GM23338 (cell line): ENCODE measurements at regions not wholly inside any gene's neighbourhood (a gene's known extent, or its start where the extent isn't known, plus 50 kb on each side); places are given as distances from the start of the nearest gene placed in this dataset.

ENCODE experiments used
- ATAC-seq: fragments of 200-7000 bp; cut with Tn5 transposase; 3 replicates; pipeline ENCODE4 v1.9.1; 2020
- DNase-seq: peaks from one replicate; pipeline ENCODE4 v3.0.0-alpha.2; 2015; ENCODE audit warnings: low spot score
- H2AFZ ChIP-seq: fragments of 200-600 bp; sonication (generic); 2 replicates; pipeline ENCODE4 v1.8.0; 2016; ENCODE audit warnings: antibody characterized with exemption, mild to moderate bottlenecking, moderate library complexity
- H3F3A ChIP-seq: fragments of 200-600 bp; sonication (generic); replicated peaks from 2 replicates; pipeline ENCODE4 v1.8.0; 2017; ENCODE audit warnings: antibody characterized with exemption, mixed run types, low read depth
- H3K27ac ChIP-seq: fragments of 200-600 bp; sonication (generic); 2 replicates; pipeline ENCODE4 v1.6.1; 2016; ENCODE audit warnings: low read depth
- H3K27me3 ChIP-seq: fragments of 200-600 bp; sonication (generic); 2 replicates; pipeline ENCODE4 v1.8.0; 2016; ENCODE audit warnings: mild to moderate bottlenecking, mixed run types, moderate library complexity; ENCODE audit not compliant: insufficient read depth
- H3K36me3 ChIP-seq: fragments of 200-600 bp; sonication (generic); 2 replicates; pipeline ENCODE4 v1.8.0; 2016; ENCODE audit warnings: mild to moderate bottlenecking; ENCODE audit not compliant: insufficient read depth
- H3K4me1 ChIP-seq: fragments of 200-600 bp; sonication (generic); 2 replicates; pipeline ENCODE4 v1.8.0; 2016; ENCODE audit warnings: mild to moderate bottlenecking, moderate library complexity; ENCODE audit not compliant: insufficient read depth
- H3K4me2 ChIP-seq: fragments of 200-600 bp; sonication (generic); 2 replicates; pipeline ENCODE4 v1.7.1; 2017; ENCODE audit warnings: mixed run types
- H3K4me3 ChIP-seq: fragments of 200-600 bp; sonication (generic); 2 replicates; pipeline ENCODE4 v1.6.1; 2016; ENCODE audit warnings: mixed run types
- H3K79me2 ChIP-seq: fragments of 200-600 bp; sonication (generic); replicated peaks from 2 replicates; pipeline ENCODE4 v1.8.0; 2017; ENCODE audit warnings: mild to moderate bottlenecking; ENCODE audit not compliant: insufficient read depth
- H3K9me2 ChIP-seq: fragments of 200-600 bp; sonication (generic); 2 replicates; pipeline ENCODE4 v1.8.0; 2017; ENCODE audit not compliant: insufficient read depth
- H4K20me1 ChIP-seq: fragments of 200-600 bp; sonication (generic); replicated peaks from 2 replicates; pipeline ENCODE4 v1.8.0; 2017; ENCODE audit warnings: mild to moderate bottlenecking; ENCODE audit not compliant: insufficient read depth
- H3K27ac Mint-ChIP-seq: 2 replicates; pipeline ENCODE4 v1.8.0; 2020; ENCODE audit warnings: inconsistent platforms, mild to moderate bottlenecking, moderate library complexity, mixed read lengths
- H3K27me3 Mint-ChIP-seq: 3 replicates; pipeline ENCODE4 v1.8.0; 2022; ENCODE audit warnings: low read depth, mild to moderate bottlenecking, moderate library complexity, mixed read lengths, inconsistent platforms; ENCODE audit not compliant: insufficient read depth, poor library complexity
- H3K36me3 Mint-ChIP-seq: 3 replicates; pipeline ENCODE4 v1.8.0; 2021; ENCODE audit warnings: low read depth, mild to moderate bottlenecking, inconsistent platforms, moderate library complexity, mixed read lengths
- H3K4me1 Mint-ChIP-seq: 3 replicates; pipeline ENCODE4 v1.8.0; 2020; ENCODE audit warnings: mild to moderate bottlenecking, inconsistent platforms, mixed read lengths
- H3K4me3 Mint-ChIP-seq: 3 replicates; pipeline ENCODE4 v1.8.0; 2021; ENCODE audit warnings: moderate library complexity, mild to moderate bottlenecking, inconsistent platforms, mixed read lengths
- H3K9me3 Mint-ChIP-seq: 3 replicates; pipeline ENCODE4 v1.8.0; 2020; ENCODE audit warnings: moderate library complexity, mild to moderate bottlenecking, inconsistent platforms, mixed read lengths
- CREB1 ChIP-seq: fragments of 250-450 bp; sonication (Bioruptor Pico); IDR thresholded peaks from 2 replicates; pipeline ENCODE4 v1.5.0; 2020; ENCODE audit warnings: low read depth, mild to moderate bottlenecking, moderate library complexity
- EZH2 ChIP-seq: fragments of 200-600 bp; sonication (generic); IDR thresholded peaks from one replicate; pipeline ENCODE4 v1.8.0; 2017; ENCODE audit warnings: antibody characterized with exemption, mild to moderate bottlenecking, low read depth; ENCODE audit not compliant: unreplicated experiment
- EZH2phosphoT487 ChIP-seq: fragments of 200-600 bp; sonication (generic); IDR thresholded peaks from one replicate; pipeline ENCODE4 v1.8.1; 2018; ENCODE audit warnings: antibody characterized with exemption; ENCODE audit not compliant: unreplicated experiment
- JUNB ChIP-seq: IDR thresholded peaks from one replicate; pipeline ENCODE4 v1.6.1; 2016; ENCODE audit warnings: antibody characterized with exemption; ENCODE audit not compliant: unreplicated experiment
- NANOG ChIP-seq: IDR thresholded peaks from 2 replicates; pipeline ENCODE4 v1.6.1; 2016; ENCODE audit warnings: antibody characterized with exemption, borderline replicate concordance
- POLR2AphosphoS5 ChIP-seq: IDR thresholded peaks from 2 replicates; pipeline ENCODE4 v1.6.1; 2016; ENCODE audit warnings: antibody characterized with exemption, low read depth
- STAT1 ChIP-seq: IDR thresholded peaks from one replicate; pipeline ENCODE4 v1.6.1; 2016; ENCODE audit warnings: antibody characterized with exemption; ENCODE audit not compliant: unreplicated experiment
- ZNF114 ChIP-seq: fragments of 250-450 bp; sonication (Bioruptor Pico); IDR thresholded peaks from 2 replicates; pipeline ENCODE4 v1.5.0; 2020; ENCODE audit warnings: mild to moderate bottlenecking, moderate library complexity
- ZNF331 ChIP-seq: fragments of 250-450 bp; sonication (Bioruptor Pico); IDR thresholded peaks from 2 replicates; pipeline ENCODE4 v1.5.0; 2020; ENCODE audit warnings: low read depth, mild to moderate bottlenecking, moderate library complexity
- TF ChIP-seq, protein P1 (sequence below): IDR thresholded peaks from 2 replicates; pipeline ENCODE4 v1.6.1; 2016; ENCODE audit warnings: antibody characterized with exemption
- TF ChIP-seq, protein P2 (sequence below): fragments of 250-450 bp; sonication (Bioruptor Pico); IDR thresholded peaks from 2 replicates; pipeline ENCODE4 v1.5.0; 2020; ENCODE audit warnings: mild to moderate bottlenecking, moderate library complexity
- TF ChIP-seq, protein P3 (sequence below), 2 experiments: fragments of 200-600 bp in 1 of 2; sonication (generic) in 1 of 2; conservative IDR thresholded peaks; 2 replicates each; pipeline versions ENCODE4 v1.5.1 to v1.6.1; 2016 to 2017; ENCODE audit warnings: antibody characterized with exemption in 2 of 2, low read depth in 2 of 2, mild to moderate bottlenecking in 2 of 2, moderate library complexity in 1 of 2
- TF ChIP-seq, protein P4 (sequence below): IDR thresholded peaks from one replicate; pipeline ENCODE4 v1.6.1; 2018; ENCODE audit warnings: antibody characterized with exemption; ENCODE audit not compliant: unreplicated experiment

DNA sequence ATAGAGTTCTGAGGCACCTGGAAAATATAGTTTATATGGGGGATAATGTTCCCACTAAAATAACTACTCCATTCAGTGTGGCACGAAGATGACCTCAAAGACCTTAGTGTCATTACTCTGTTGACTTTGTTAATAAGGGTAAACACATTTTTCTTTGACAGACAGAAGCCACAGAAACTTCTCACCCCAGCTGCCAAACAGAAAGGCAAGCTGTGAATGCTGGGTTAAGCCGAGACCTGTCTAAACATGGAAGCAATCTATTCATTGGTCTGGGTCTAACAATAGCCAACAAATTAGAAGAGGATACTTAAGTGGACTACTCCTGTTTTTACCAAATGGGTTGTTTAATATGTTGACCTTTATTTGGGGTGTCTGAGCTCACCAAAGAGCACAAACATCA, 171.4 kb downstream of the TLE1 start:
- no peak overlapping the region for H3K4me3 ChIP-seq
- H3K4me3 Mint-ChIP-seq: no peak overlapping the region
- no peaks in the 10 kb centered on the region for H3K27me3 Mint-ChIP-seq
- no peaks in the 10 kb centered on the region for H4K20me1 ChIP-seq
- H3K4me1 Mint-ChIP-seq: peaks cover 5% of the 10 kb centered on the region; the same call in 2 of the 3 replicates
- H3K27me3 ChIP-seq: no peaks in the 10 kb centered on the region
- no peak overlapping the region for H3K27ac ChIP-seq
- no peaks in the 10 kb centered on the region for H3K36me3 Mint-ChIP-seq
- no peaks in the 10 kb centered on the region for H3K79me2 ChIP-seq
- no peaks in the 10 kb centered on the region for H3K9me3 Mint-ChIP-seq
- H3K27ac Mint-ChIP-seq: no peak overlapping the region
- no peaks in the 10 kb centered on the region for H3K9me2 ChIP-seq
- no peak for DNase-seq
- TF ChIP-seq EZH2 (no peak), CREB1 (no peak), ZNF114 (CRISPR knock-in tag) (no peak), POLR2AphosphoS5 (no peak), STAT1 (no peak), EZH2phosphoT487 (no peak), NANOG (no peak), ZNF331 (CRISPR knock-in tag) (no peak), JUNB (no peak)
- TF ChIP-seq, protein P1, sequence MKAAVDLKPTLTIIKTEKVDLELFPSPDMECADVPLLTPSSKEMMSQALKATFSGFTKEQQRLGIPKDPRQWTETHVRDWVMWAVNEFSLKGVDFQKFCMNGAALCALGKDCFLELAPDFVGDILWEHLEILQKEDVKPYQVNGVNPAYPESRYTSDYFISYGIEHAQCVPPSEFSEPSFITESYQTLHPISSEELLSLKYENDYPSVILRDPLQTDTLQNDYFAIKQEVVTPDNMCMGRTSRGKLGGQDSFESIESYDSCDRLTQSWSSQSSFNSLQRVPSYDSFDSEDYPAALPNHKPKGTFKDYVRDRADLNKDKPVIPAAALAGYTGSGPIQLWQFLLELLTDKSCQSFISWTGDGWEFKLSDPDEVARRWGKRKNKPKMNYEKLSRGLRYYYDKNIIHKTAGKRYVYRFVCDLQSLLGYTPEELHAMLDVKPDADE: no peak
- TF ChIP-seq, protein P2, sequence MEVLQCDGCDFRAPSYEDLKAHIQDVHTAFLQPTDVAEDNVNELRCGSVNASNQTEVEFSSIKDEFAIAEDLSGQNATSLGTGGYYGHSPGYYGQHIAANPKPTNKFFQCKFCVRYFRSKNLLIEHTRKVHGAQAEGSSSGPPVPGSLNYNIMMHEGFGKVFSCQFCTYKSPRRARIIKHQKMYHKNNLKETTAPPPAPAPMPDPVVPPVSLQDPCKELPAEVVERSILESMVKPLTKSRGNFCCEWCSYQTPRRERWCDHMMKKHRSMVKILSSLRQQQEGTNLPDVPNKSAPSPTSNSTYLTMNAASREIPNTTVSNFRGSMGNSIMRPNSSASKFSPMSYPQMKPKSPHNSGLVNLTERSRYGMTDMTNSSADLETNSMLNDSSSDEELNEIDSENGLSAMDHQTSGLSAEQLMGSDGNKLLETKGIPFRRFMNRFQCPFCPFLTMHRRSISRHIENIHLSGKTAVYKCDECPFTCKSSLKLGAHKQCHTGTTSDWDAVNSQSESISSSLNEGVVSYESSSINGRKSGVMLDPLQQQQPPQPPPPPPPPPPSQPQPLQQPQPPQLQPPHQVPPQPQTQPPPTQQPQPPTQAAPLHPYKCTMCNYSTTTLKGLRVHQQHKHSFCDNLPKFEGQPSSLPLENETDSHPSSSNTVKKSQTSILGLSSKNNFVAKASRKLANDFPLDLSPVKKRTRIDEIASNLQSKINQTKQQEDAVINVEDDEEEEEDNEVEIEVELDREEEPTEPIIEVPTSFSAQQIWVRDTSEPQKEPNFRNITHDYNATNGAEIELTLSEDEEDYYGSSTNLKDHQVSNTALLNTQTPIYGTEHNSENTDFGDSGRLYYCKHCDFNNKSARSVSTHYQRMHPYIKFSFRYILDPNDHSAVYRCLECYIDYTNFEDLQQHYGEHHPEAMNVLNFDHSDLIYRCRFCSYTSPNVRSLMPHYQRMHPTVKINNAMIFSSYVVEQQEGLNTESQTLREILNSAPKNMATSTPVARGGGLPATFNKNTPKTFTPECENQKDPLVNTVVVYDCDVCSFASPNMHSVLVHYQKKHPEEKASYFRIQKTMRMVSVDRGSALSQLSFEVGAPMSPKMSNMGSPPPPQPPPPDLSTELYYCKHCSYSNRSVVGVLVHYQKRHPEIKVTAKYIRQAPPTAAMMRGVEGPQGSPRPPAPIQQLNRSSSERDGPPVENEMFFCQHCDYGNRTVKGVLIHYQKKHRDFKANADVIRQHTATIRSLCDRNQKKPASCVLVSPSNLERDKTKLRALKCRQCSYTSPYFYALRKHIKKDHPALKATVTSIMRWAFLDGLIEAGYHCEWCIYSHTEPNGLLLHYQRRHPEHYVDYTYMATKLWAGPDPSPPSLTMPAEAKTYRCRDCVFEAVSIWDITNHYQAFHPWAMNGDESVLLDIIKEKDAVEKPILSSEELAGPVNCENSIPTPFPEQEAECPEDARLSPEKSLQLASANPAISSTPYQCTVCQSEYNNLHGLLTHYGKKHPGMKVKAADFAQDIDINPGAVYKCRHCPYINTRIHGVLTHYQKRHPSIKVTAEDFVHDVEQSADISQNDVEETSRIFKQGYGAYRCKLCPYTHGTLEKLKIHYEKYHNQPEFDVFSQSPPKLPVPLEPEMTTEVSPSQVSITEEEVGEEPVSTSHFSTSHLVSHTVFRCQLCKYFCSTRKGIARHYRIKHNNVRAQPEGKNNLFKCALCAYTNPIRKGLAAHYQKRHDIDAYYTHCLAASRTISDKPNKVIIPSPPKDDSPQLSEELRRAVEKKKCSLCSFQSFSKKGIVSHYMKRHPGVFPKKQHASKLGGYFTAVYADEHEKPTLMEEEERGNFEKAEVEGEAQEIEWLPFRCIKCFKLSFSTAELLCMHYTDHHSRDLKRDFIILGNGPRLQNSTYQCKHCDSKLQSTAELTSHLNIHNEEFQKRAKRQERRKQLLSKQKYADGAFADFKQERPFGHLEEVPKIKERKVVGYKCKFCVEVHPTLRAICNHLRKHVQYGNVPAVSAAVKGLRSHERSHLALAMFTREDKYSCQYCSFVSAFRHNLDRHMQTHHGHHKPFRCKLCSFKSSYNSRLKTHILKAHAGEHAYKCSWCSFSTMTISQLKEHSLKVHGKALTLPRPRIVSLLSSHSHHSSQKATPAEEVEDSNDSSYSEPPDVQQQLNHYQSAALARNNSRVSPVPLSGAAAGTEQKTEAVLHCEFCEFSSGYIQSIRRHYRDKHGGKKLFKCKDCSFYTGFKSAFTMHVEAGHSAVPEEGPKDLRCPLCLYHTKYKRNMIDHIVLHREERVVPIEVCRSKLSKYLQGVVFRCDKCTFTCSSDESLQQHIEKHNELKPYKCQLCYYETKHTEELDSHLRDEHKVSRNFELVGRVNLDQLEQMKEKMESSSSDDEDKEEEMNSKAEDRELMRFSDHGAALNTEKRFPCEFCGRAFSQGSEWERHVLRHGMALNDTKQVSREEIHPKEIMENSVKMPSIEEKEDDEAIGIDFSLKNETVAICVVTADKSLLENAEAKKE (CRISPR knock-in tag): no peak
- TF ChIP-seq, protein P3, sequence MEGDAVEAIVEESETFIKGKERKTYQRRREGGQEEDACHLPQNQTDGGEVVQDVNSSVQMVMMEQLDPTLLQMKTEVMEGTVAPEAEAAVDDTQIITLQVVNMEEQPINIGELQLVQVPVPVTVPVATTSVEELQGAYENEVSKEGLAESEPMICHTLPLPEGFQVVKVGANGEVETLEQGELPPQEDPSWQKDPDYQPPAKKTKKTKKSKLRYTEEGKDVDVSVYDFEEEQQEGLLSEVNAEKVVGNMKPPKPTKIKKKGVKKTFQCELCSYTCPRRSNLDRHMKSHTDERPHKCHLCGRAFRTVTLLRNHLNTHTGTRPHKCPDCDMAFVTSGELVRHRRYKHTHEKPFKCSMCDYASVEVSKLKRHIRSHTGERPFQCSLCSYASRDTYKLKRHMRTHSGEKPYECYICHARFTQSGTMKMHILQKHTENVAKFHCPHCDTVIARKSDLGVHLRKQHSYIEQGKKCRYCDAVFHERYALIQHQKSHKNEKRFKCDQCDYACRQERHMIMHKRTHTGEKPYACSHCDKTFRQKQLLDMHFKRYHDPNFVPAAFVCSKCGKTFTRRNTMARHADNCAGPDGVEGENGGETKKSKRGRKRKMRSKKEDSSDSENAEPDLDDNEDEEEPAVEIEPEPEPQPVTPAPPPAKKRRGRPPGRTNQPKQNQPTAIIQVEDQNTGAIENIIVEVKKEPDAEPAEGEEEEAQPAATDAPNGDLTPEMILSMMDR (conservative IDR thresholded peaks at IDR 0.05; ENCODE audit: low read depth in 2 of 2): no peak
- TF ChIP-seq, protein P4, sequence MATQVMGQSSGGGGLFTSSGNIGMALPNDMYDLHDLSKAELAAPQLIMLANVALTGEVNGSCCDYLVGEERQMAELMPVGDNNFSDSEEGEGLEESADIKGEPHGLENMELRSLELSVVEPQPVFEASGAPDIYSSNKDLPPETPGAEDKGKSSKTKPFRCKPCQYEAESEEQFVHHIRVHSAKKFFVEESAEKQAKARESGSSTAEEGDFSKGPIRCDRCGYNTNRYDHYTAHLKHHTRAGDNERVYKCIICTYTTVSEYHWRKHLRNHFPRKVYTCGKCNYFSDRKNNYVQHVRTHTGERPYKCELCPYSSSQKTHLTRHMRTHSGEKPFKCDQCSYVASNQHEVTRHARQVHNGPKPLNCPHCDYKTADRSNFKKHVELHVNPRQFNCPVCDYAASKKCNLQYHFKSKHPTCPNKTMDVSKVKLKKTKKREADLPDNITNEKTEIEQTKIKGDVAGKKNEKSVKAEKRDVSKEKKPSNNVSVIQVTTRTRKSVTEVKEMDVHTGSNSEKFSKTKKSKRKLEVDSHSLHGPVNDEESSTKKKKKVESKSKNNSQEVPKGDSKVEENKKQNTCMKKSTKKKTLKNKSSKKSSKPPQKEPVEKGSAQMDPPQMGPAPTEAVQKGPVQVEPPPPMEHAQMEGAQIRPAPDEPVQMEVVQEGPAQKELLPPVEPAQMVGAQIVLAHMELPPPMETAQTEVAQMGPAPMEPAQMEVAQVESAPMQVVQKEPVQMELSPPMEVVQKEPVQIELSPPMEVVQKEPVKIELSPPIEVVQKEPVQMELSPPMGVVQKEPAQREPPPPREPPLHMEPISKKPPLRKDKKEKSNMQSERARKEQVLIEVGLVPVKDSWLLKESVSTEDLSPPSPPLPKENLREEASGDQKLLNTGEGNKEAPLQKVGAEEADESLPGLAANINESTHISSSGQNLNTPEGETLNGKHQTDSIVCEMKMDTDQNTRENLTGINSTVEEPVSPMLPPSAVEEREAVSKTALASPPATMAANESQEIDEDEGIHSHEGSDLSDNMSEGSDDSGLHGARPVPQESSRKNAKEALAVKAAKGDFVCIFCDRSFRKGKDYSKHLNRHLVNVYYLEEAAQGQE: no peak
- no peak overlapping the region for H3K4me2 ChIP-seq
- ATAC-seq: no peak
- no peak overlapping the region for H2AFZ ChIP-seq
- H3K4me1 ChIP-seq: no peaks in the 10 kb centered on the region
- H3K36me3 ChIP-seq: no peaks in the 10 kb centered on the region
- H3F3A ChIP-seq: no peaks in the 10 kb centered on the region
